Stimulated activated CD4-positive, alpha-beta T cell treated with anti-CD3 and anti-CD28 coated beads, Interleukin-12 subunit alpha, Interleukin-12 subunit beta, amount 100 ng/mL, for 48 hours (primary cell): ENCODE measurements at regions not wholly inside any gene's neighbourhood (a gene's known extent, or its start where the extent isn't known, plus 50 kb on each side); places are given as distances from the start of the nearest gene placed in this dataset.
"Not testable (repeated sequence)": the region's sequence is repeated elsewhere in the genome, so short reads cannot be mapped to it uniquely, and the experiment has no call there.

Experiments
- DNase-seq, 3 donors: peaks; one replicate each; pipeline ENCODE4 v3.0.0-alpha.2; 2020; ENCODE audit warnings: low read depth in 2 of 3, low spot score in 1 of 3

- no peak for DNase-seq
Measured at GRCh38 chr4:13678186-13678924, 50.8 kb upstream of the BOD1L1 start.

DNA sequence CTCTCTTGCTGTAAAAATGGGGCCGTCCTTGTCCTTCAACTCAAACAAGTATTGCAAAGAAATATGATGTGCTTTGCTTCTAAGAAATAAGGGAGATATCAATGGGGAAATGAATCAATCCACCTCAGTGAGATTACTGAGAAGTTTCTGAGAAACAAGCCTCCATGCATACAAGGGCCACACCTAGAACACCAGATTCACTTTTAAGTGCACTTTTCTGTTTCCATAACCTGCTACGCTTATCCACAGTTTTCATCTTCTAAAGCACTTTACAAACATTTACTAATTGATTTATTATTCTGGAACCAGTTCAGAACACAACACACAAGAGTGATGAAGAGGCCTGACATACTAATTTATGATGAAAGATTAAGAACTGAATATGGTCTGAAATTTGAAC lies 54.0 kb upstream of the BOD1L1 start:
- DNase-seq: no peak

GRCh38 chr4:13694256-13694655 lies 66.7 kb upstream of the BOD1L1 start:
- no peak for DNase-seq

DNA sequence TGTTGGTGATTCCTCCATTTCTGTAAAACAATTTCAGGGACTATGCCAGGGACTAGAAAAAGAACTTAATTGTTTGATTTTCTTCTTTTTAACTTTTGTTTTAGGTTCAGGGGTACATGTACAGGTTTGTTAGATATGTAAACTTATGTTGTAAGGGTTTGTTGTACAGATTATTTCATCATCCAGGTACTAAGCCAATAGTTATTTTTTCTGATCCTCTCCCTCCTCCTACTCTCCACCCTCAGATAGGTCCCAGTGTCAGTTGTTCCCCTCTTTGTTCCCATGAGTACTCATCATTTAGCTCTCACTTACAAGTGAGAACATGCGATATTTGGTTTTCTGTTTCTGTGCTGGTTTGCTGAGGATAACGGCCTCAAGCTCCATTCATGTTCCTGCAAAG lies 70.8 kb upstream of the BOD1L1 start:
- no peak for DNase-seq

GRCh38 chr4:13700021-13700857 lies 72.7 kb upstream of the BOD1L1 start:
- DNase-seq: no peak

GRCh38 chr4:13700858-13701140 lies 73.3 kb upstream of the BOD1L1 start:
- not testable (repeated sequence) for DNase-seq

DNA sequence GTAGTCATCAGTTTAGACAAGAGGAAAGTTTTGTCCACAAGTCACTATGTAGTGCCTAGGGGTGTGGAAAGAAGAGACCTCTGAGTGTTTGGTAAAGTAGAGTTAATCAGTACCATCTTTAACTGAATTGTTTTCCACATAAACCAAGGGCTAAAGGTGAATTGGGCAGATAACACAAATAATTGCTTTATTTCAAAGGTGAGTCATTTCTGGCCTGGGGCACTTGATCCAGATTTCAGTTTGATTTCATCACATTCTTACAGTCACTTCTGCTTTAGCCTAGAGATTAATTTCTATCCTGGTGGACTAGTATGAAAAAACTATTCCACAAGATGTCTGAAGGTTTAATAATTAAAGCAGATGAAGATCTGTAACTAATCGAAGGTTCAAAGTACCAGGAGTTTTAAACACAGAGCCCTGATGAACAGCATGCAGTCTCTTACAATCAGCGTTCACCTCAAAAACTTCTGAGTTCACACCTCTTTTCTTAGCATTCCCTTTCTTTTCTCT lies 74.5 kb upstream of the BOD1L1 start:
- DNase-seq: no peak

- DNase-seq: no peak
Measured at GRCh38 chr4:13703096-13703495, 75.6 kb upstream of the BOD1L1 start.

DNA sequence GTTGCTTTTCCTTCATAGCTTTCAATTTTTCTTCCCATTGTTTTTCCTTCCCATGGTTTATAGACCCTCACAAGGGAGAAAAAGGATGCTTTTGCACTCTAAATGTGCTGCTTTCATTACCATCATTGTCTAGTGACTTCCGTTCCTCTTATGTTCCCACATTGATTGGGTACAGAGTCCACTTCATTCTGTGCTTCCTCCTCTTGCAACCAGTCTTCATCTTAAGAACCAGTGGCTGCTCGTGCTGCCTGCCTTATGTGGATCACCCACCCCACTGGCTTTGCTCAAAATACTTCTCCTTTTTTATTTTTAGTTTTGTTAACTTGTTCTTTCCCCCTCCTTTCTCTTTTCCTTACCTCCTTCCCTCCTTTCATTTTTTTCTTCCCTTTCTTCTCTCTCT lies 76.5 kb upstream of the BOD1L1 start:
- no peak for DNase-seq

DNA sequence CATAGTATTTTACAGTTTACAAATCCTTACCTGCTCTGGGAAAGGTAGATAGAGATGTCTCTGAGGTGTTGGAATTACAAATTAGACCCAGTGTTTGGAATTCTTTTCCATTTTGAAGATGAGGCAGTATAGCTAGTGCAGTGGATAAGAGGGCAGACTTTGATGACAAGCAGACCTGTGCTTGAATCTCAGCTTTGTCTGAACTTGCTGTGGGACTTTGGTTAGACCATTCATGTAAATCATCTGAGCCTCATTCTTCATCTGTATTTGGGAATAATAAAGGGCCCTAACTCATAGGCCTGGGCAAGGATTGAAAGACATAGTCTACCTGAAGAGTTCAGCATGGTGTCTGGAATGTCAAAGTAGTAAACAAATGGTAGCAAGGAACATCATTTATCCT lies 77.2 kb upstream of the BOD1L1 start:
- no peak for DNase-seq

DNA sequence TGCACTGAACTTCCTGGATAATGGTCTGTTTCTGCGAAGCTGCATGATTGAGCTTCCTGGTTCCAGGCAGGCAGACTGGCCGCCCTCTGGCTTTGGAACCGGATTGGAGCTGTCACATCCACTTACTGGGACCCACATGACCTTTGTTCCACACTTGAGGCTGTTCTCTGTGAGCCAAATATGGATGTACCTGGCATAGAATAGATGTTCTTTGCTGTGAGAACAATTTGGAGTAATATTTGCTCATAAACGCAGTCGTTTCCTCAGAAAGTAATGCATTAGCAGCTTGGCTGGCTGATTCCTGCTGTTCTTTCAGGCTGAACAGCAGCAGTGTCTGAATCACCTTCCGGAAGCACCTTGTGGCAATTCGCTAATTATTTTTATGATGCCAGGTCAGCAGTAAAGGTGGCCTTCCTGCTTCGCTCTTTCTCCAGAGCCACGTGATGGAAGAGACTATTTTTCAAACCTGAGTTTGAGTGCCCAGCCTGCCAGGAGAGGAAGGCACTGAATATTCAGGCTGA lies 78.1 kb upstream of the BOD1L1 start:
- no peak for DNase-seq

GRCh38 chr4:13706120-13706519 lies 78.6 kb upstream of the BOD1L1 start:
- no peak for DNase-seq

GRCh38 chr4:13706716-13707115 lies 79.2 kb upstream of the BOD1L1 start:
- no peak for DNase-seq

DNA sequence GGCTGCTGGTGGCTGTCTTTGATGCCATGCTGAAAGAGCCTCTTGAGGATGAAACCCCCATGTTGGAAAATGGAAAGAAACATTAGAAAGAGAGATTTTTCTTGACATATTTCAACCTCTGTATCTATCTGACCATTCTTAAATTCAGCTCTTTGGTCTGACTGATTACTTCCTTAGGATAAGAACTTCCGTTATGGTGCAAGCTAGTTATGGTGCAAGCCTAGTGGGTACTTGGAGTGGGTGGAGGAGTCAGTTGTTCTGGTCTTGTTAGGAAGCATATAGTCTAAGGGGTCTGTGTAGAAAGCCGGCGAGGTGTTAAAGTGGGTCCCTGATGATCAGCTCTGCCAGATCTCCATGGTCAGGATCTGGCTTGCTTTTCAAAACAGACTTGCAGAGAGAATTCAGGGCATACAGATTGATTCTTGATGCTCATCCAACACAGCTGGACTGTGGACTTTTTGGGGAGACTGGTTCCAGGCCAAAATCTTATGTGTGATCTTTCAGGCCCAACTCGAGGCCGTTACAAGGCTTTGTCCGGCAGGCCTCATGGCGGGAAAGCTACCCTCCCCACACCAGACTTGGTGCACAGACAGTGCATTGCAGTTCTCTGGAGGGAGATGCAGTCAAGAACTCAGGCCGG lies 82.8 kb upstream of the BOD1L1 start:
- DNase-seq: no peak

DNA sequence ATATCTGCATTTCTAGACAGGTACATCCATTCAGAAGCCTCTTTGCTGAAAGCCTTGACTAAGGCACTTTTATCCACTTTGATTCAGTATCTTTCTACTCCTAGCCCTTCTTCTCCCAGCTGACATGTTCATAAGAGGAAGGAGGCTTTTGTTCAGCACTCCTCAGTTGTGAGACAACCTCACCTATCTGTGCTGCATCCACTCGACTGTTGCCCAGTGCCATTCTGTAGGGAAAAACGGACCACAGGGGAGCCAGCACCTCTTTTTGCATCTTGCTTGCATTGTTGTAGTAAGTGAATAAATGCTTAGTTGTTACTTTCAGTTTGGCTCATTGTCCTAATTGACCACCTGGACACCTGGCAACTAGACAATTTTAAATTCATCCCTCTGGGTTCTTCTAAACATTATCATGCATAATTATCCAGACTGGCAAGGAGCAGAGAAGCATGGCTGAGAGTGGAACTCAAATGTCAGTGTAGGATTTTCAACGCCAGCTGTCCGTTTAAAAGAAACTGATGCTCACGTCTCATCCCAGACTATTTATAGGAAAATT lies 83.8 kb upstream of the BOD1L1 start:
- no peak for DNase-seq

DNA sequence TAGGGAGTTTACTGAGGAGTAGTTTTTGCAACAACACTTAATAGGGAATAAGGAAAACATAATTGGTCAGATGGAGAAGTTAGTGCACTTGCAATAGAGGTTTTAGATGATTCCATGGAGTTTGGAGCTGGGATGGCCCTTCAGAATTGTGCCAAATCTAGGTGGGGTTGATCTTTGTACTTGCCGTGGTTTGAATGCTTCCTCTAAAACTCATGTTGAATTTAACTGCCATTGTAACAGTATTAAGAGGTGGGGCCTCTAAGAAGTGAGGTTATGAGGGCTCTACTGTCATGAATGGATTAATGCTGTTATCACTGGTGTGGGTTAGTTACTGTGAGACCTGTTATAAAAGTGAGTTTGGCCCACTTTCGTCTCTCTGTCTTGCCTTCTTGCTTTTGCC lies 94.4 kb upstream of the BOD1L1 start:
- no peak for DNase-seq

- no peak for DNase-seq
Measured at GRCh38 chr4:13722649-13723048, 95.1 kb upstream of the BOD1L1 start.

DNA sequence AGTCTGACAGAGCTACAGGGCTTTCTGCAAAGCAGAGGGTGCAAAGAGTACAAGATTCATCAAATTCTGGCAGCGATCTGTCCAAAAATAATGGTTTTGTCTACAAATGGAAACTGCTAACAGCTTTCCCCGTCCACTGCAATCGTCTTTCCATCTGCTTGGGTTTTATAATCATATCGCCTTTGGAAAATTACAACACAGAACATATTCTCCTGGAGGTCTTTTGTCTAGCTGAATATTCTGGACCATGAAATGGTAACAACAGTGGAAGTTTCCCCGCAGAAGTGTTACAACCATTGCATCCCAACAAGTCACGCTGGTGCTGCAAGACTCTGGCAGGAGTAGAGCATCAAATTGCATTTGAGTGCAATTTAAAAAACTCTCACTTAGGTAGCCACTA lies 101.2 kb upstream of the BOD1L1 start:
- DNase-seq: no peak

DNA sequence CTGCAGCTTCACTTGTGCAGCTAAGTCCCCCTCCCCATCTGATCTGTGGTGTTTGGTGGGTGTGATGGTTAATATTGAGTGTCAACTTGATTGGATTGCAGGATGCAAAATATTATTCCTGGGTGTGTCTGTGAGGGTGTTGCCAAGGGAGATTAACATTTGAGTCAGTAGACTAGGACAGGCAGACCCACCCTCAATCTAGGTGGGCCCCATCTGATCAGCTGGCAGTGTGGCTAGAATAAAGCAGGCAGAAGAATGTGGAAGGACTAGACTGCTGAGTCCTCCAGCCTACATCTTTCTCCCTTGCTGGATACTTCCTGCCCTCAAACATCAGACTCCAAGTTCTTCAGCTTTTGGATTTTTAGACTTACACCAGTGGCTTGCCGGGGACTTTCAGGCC lies 103.5 kb upstream of the BOD1L1 start:
- no peak for DNase-seq

GRCh38 chr4:13733817-13734216 lies 106.3 kb upstream of the BOD1L1 start:
- no peak for DNase-seq

- DNase-seq: no peak
Measured at GRCh38 chr4:13750594-13750993, 123.1 kb upstream of the BOD1L1 start.

- DNase-seq: not testable (repeated sequence)
Measured at GRCh38 chr4:13761581-13761980, 134.1 kb upstream of the BOD1L1 start.
